PFSK-1 (cell line): ENCODE measurements at regions not wholly inside any gene's neighbourhood (a gene's known extent, or its start where the extent isn't known, plus 50 kb on each side); places are given as distances from the start of the nearest gene placed in this dataset.

Experiments used
- POLR2AphosphoS5 ChIP-seq: IDR thresholded peaks from 2 replicates; pipeline ENCODE4 v1.6.1; 2012; ENCODE audit warnings: low read depth, mild to moderate bottlenecking, control low read depth, low read length, moderate library complexity
- SIN3A ChIP-seq: IDR thresholded peaks from 2 replicates; pipeline ENCODE4 v1.6.1; 2012; ENCODE audit warnings: mild to moderate bottlenecking, low read length, moderate library complexity, borderline replicate concordance; ENCODE audit not compliant: insufficient read depth
- TF ChIP-seq, protein P1 (sequence below), 2 experiments: IDR thresholded peaks; 2 replicates each; pipeline versions ENCODE4 v1.6.1 to v1.8.0; 2011 to 2012; ENCODE audit warnings: low read depth in 2 of 2, low read length in 2 of 2, control low read depth in 1 of 2, inconsistent platforms in 1 of 2, mild to moderate bottlenecking in 1 of 2, moderate library complexity in 1 of 2; ENCODE audit not compliant: insufficient read depth in 1 of 2

DNA sequence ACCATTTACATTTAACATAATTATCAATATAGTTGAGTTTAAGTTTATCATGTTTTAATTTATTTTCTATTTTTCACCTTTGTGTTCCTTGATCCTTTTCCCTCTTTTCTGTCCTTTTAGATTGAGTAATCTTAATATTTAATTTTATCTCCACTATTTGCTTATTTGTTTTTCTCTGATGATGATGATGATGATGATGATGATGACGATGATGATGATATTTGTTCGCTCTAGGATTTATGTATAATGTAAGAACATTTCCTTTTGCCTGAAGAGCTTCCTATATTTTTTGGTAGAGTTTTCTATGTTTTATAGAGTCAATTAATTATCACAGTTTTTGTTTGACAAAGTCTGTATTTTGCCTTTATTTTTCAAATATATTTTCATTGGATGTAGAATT lies 104.2 kb downstream of the GLRX3 start:
- TF ChIP-seq SIN3A (no peak), POLR2AphosphoS5 (no peak)
- TF ChIP-seq, protein P1, sequence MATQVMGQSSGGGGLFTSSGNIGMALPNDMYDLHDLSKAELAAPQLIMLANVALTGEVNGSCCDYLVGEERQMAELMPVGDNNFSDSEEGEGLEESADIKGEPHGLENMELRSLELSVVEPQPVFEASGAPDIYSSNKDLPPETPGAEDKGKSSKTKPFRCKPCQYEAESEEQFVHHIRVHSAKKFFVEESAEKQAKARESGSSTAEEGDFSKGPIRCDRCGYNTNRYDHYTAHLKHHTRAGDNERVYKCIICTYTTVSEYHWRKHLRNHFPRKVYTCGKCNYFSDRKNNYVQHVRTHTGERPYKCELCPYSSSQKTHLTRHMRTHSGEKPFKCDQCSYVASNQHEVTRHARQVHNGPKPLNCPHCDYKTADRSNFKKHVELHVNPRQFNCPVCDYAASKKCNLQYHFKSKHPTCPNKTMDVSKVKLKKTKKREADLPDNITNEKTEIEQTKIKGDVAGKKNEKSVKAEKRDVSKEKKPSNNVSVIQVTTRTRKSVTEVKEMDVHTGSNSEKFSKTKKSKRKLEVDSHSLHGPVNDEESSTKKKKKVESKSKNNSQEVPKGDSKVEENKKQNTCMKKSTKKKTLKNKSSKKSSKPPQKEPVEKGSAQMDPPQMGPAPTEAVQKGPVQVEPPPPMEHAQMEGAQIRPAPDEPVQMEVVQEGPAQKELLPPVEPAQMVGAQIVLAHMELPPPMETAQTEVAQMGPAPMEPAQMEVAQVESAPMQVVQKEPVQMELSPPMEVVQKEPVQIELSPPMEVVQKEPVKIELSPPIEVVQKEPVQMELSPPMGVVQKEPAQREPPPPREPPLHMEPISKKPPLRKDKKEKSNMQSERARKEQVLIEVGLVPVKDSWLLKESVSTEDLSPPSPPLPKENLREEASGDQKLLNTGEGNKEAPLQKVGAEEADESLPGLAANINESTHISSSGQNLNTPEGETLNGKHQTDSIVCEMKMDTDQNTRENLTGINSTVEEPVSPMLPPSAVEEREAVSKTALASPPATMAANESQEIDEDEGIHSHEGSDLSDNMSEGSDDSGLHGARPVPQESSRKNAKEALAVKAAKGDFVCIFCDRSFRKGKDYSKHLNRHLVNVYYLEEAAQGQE (IDR thresholded peaks at IDR 0.05; ENCODE audit: insufficient read depth in 1 of 2, low read depth in 2 of 2, low read length in 2 of 2), result no peak
